Caco-2 (cell line): ENCODE measurements at regions not wholly inside any gene's neighbourhood (a gene's known extent, or its start where the extent isn't known, plus 50 kb on each side); places are given as distances from the start of the nearest gene placed in this dataset.

Source experiments
- BruUV-seq: library from RNA; stranded (reverse); fragments of 400-500 nt; replicated peaks from 2 replicates; lab custom pipeline; 2021; lab: Mats Ljungman, UMichigan
- CTCF ChIA-PET: fragments of 300-600 bp; sonication (Branson Sonifier 250); formaldehyde crosslinking; loops from one replicate; lab custom pipeline; 2022; ENCODE audit warnings: antibody characterized with exemption; lab: Charles Lee
- POLR2A ChIA-PET: fragments of 300-600 bp; sonication (Branson Sonifier 250); formaldehyde crosslinking; loops from one replicate; lab custom pipeline; 2022; ENCODE audit warnings: antibody characterized with exemption; lab: Charles Lee
- DNase-seq, 2 experiments: peaks; one replicate each; pipeline versions ENCODE4 v3.0.0 to v3.0.0-alpha.2; 2020 to 2022
- H3K27me3 ChIP-seq: replicated peaks from 2 replicates; pipeline ENCODE4 v1.6.0; 2011; ENCODE audit warnings: low read length; ENCODE audit not compliant: control insufficient read depth, insufficient read depth
- H3K36me3 ChIP-seq: 2 replicates; pipeline ENCODE4 v1.5.1; 2011; ENCODE audit warnings: low read length; ENCODE audit not compliant: control insufficient read depth, insufficient read depth
- H3K4me1 ChIP-seq: fragments of 250-450 bp; sonication (Bioruptor Pico); 2 replicates; pipeline ENCODE4 v1.5.1; 2020; ENCODE audit warnings: mild to moderate bottlenecking
- H3K4me3 ChIP-seq: 2 replicates; pipeline ENCODE4 v1.5.1; 2011; ENCODE audit warnings: low read depth, mild to moderate bottlenecking, control low read depth, low read length
- H3K9me3 ChIP-seq: fragments of 250-450 bp; sonication (Bioruptor Pico); 2 replicates; pipeline ENCODE4 v1.5.1; 2020; ENCODE audit warnings: mild to moderate bottlenecking, moderate library complexity
- H3K27ac Mint-ChIP-seq: one replicate; pipeline ENCODE4 v1.8.0; 2022; ENCODE audit warnings: mixed read lengths; ENCODE audit not compliant: unreplicated experiment
- H3K27me3 Mint-ChIP-seq: one replicate; pipeline ENCODE4 v1.8.0; 2022; ENCODE audit warnings: mixed read lengths; ENCODE audit not compliant: insufficient read depth, unreplicated experiment
- H3K36me3 Mint-ChIP-seq: one replicate; pipeline ENCODE4 v1.8.0; 2022; ENCODE audit warnings: mild to moderate bottlenecking, mixed read lengths; ENCODE audit not compliant: insufficient read depth, unreplicated experiment
- H3K4me1 Mint-ChIP-seq: one replicate; pipeline ENCODE4 v1.8.0; 2022; ENCODE audit warnings: low read depth, mixed read lengths; ENCODE audit not compliant: unreplicated experiment
- H3K4me3 Mint-ChIP-seq: one replicate; pipeline ENCODE4 v1.8.0; 2022; ENCODE audit warnings: mild to moderate bottlenecking, moderate library complexity, mixed read lengths; ENCODE audit not compliant: unreplicated experiment
- H3K9me3 Mint-ChIP-seq: one replicate; pipeline ENCODE4 v1.8.0; 2022; ENCODE audit warnings: mixed read lengths; ENCODE audit not compliant: unreplicated experiment
- intact Hi-C: fragments of 100-400 bp; cut with micrococcal nuclease; formaldehyde crosslinking; loops from one replicate; pipeline ENCODE4 v1.10.0; 2022; ENCODE audit not compliant: unreplicated experiment
- TF ChIP-seq, protein P1 (sequence below), 2 experiments: fragments of 200-600 bp in 1 of 2; IDR thresholded peaks; 1 replicate in 1 of 2; 2 replicates in 1 of 2; pipeline versions ENCODE4 v1.5.1 to v1.8.0; 2011 to 2022; ENCODE audit warnings: antibody characterized with exemption in 1 of 2, control low read depth in 1 of 2, inconsistent platforms in 1 of 2, low read depth in 1 of 2, low read length in 1 of 2, mild to moderate bottlenecking in 1 of 2, moderate library complexity in 1 of 2; ENCODE audit not compliant: insufficient read depth in 1 of 2, severe bottlenecking in 1 of 2, unreplicated experiment in 1 of 2

DNA sequence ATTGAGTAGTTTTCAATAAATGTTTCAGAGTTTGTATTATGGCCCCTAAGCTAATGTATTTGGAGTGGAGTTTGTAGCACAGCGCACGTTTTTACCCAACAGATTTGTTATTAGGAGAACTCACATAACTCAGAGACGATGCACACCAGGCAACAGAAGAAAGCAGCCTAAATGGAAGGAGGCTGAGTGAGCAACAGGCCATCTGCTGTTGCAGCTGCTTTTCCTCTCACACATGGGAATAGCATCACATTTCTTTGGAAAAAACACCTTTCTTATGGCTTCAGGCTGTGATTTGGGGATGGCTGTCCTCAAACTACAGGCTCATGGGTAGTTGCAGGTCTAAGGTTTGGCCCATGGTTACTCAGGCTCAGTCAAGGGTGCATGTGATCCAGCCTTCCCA, 469.3 kb upstream of the MCTP2 start:
- TF ChIP-seq, protein P1, sequence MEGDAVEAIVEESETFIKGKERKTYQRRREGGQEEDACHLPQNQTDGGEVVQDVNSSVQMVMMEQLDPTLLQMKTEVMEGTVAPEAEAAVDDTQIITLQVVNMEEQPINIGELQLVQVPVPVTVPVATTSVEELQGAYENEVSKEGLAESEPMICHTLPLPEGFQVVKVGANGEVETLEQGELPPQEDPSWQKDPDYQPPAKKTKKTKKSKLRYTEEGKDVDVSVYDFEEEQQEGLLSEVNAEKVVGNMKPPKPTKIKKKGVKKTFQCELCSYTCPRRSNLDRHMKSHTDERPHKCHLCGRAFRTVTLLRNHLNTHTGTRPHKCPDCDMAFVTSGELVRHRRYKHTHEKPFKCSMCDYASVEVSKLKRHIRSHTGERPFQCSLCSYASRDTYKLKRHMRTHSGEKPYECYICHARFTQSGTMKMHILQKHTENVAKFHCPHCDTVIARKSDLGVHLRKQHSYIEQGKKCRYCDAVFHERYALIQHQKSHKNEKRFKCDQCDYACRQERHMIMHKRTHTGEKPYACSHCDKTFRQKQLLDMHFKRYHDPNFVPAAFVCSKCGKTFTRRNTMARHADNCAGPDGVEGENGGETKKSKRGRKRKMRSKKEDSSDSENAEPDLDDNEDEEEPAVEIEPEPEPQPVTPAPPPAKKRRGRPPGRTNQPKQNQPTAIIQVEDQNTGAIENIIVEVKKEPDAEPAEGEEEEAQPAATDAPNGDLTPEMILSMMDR (IDR thresholded peaks at IDR 0.05; ENCODE audit: insufficient read depth in 1 of 2, low read depth in 1 of 2, low read length in 1 of 2, severe bottlenecking in 1 of 2, unreplicated experiment in 1 of 2), result no peak
- POLR2A ChIA-PET, result no interaction called here
- DNase-seq, result no peak
- Mint-ChIP-seq H3K9me3 (no peaks in the 10 kb centered on the region), H3K36me3 (no peaks in the 10 kb centered on the region), H3K27ac (no peak overlapping the region), H3K4me3 (no peak overlapping the region), H3K27me3 (peaks cover 6% of the 10 kb centered on the region), H3K4me1 (no peaks in the 10 kb centered on the region)
- CTCF ChIA-PET, result no interaction called here
- H3K36me3 ChIP-seq, result no peaks in the 10 kb centered on the region
- H3K9me3 ChIP-seq, result no peaks in the 10 kb centered on the region
- no peaks in the 10 kb centered on the region for H3K4me1 ChIP-seq
- intact Hi-C loops, result no loop called here
- BruUV-seq, result no TSS peak
- H3K27me3 ChIP-seq, result no peaks in the 10 kb centered on the region
- no peak overlapping the region for H3K4me3 ChIP-seq

DNA sequence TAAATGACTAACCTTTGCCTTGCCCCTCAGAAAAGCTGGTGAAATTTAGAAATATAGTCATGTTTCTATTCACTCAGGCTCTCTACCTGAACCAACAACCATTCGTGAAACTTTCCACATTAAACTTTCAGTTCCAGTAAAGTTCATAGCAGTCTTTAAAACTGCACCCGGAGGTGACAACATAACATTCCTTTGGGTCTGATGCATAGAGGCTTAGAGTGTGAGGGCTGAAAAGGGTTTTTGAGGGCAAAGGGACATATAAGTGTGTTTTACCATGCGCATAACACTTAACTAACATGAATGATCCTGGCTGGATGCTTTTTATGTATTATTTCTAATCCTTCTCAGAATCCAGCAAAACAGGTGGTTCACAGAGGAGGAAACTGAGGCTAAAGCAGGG, 471.7 kb upstream of the MCTP2 start:
- Histone ChIP-seq H3K4me1 (no peaks in the 10 kb centered on the region), H3K9me3 (no peaks in the 10 kb centered on the region), H3K36me3 (no peaks in the 10 kb centered on the region), H3K4me3 (no peak overlapping the region), H3K27me3 (no peaks in the 10 kb centered on the region)
- BruUV-seq, result no TSS peak
- Mint-ChIP-seq H3K4me1 (no peaks in the 10 kb centered on the region), H3K27me3 (peaks cover 3% of the 10 kb centered on the region), H3K9me3 (no peaks in the 10 kb centered on the region), H3K27ac (no peak overlapping the region), H3K4me3 (no peak overlapping the region), H3K36me3 (no peaks in the 10 kb centered on the region)
- no peak for DNase-seq
- TF ChIP-seq, protein P1 (IDR thresholded peaks at IDR 0.05; ENCODE audit: insufficient read depth in 1 of 2, low read depth in 1 of 2, low read length in 1 of 2, severe bottlenecking in 1 of 2, unreplicated experiment in 1 of 2), result no peak
- intact Hi-C loops, result no loop called here
- ChIA-PET POLR2A (no interaction called here), CTCF (no interaction called here)

DNA sequence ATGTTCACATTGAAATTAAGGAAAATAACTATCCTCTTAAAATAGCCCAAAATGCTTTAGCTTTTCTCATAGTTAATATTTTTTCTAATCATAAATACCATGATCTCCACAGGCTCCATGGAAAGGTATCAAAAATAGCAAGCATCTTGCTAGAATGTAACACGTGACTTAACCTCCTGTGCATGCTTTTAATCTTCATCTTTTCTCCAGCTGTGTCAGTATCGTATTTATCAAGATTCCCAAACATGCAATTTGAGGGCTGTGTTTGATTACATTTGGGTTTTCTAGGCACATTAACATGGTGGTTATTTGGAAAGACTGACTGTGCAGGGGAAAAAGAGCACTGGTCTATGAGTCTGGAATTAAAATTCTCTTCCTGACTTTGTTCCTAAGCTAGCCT, 472.5 kb upstream of the MCTP2 start:
- no peaks in the 10 kb centered on the region for H3K4me1 Mint-ChIP-seq
- H3K9me3 ChIP-seq, result no peaks in the 10 kb centered on the region
- H3K9me3 Mint-ChIP-seq, result no peaks in the 10 kb centered on the region
- H3K27me3 Mint-ChIP-seq, result peaks cover 3% of the 10 kb centered on the region
- no peaks in the 10 kb centered on the region for H3K36me3 ChIP-seq
- H3K36me3 Mint-ChIP-seq, result no peaks in the 10 kb centered on the region
- no peaks in the 10 kb centered on the region for H3K27me3 ChIP-seq
- ChIA-PET CTCF (no interaction called here), POLR2A (no interaction called here)
- H3K27ac Mint-ChIP-seq, result no peak overlapping the region
- DNase-seq, result no peak
- no peaks in the 10 kb centered on the region for H3K4me1 ChIP-seq
- H3K4me3 ChIP-seq, result no peak overlapping the region
- H3K4me3 Mint-ChIP-seq, result no peak overlapping the region
- TF ChIP-seq, protein P1 (IDR thresholded peaks at IDR 0.05; ENCODE audit: insufficient read depth in 1 of 2, low read depth in 1 of 2, low read length in 1 of 2, severe bottlenecking in 1 of 2, unreplicated experiment in 1 of 2), result no peak
- intact Hi-C loops, result no loop called here
- BruUV-seq, result no TSS peak
